ENCODE measurements at regions not wholly inside any gene's neighbourhood (a gene's known extent, or its start where the extent isn't known, plus 50 kb on each side); places are given as distances from the start of the nearest gene placed in this dataset.

DNA sequence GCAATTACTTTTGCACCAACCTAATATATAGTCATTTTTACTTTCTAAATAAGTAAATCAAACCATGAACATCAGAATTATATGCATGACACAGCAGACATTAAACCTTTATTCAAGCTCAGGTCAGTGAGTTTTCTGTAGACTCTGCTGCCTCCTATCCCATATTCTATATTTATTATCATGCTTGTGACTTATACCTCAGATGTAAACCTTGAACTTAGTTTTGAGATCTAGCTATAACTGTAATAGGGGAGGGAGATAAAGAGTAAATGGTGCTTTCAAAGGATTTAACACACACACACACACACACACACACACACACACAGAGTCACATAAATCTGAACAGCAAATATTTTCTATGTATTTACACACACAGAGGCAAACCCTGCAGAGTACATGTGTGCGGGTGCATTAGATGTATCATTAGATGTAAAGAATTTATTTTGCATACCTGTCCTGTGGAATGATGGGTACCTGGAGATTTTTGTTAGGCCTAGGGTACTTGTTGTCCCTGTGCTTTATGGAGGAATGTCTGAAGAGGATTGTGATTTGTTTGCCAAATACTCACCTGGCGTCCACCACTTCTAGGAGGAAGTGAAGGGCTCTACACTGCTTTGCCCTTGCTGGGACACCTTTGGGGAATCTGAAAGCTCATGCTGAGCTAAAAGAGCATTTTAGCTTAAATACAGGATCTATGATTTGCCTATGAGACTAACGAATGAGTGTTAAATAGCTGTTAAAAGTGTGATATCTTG is 521.9 kb downstream of the KLF5 start:
- no peak overlapping the region for H3K4me3 ChIP-seq (replicated peaks; ENCODE audit: low read depth, low read length)
- TF ChIP-seq, protein P1, sequence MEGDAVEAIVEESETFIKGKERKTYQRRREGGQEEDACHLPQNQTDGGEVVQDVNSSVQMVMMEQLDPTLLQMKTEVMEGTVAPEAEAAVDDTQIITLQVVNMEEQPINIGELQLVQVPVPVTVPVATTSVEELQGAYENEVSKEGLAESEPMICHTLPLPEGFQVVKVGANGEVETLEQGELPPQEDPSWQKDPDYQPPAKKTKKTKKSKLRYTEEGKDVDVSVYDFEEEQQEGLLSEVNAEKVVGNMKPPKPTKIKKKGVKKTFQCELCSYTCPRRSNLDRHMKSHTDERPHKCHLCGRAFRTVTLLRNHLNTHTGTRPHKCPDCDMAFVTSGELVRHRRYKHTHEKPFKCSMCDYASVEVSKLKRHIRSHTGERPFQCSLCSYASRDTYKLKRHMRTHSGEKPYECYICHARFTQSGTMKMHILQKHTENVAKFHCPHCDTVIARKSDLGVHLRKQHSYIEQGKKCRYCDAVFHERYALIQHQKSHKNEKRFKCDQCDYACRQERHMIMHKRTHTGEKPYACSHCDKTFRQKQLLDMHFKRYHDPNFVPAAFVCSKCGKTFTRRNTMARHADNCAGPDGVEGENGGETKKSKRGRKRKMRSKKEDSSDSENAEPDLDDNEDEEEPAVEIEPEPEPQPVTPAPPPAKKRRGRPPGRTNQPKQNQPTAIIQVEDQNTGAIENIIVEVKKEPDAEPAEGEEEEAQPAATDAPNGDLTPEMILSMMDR (IDR thresholded peaks at IDR 0.05; ENCODE audit: low read depth, low read length, missing control alignments), result no peak
- DNase-seq (ENCODE audit: extremely low read depth, low read depth), result no peak

DNA sequence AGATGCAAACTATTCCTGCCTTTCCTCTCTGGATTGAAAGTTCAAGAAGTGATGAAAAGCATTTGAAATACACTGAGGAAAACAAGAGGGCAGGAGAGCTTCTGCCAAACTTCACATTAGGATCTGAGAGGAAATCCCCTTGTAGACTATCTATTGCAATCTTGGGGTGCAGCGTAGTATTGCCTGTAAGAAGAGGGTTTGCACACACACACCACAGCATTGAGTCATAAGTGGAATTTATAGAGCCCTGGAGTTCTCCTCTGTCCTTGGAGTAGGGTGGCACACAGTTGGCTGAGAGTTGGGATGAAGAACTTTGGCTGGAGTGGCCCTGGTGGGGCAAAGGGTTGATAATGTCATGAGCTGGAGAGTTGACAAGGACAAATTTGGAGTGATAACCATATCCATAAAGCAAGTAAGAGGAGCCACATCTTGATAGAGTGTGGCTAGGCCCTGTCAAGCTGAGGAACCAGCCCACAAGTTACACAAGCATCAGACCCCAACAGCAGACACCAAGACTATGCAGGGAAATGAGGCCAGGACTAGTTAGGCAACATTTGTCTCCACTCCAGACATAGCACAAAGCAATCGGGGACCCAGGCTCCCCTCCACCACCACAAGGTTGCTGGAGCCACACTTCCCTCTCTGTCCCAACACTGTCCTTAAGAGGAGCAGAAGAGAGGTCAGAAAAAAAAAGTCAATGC is 520.9 kb downstream of the KLF5 start:
- no peak overlapping the region for H3K4me3 ChIP-seq (replicated peaks; ENCODE audit: low read depth, low read length)
- TF ChIP-seq, protein P1 (IDR thresholded peaks at IDR 0.05; ENCODE audit: low read depth, low read length, missing control alignments), result no peak
- no peak for DNase-seq (ENCODE audit: extremely low read depth, low read depth)

DNA sequence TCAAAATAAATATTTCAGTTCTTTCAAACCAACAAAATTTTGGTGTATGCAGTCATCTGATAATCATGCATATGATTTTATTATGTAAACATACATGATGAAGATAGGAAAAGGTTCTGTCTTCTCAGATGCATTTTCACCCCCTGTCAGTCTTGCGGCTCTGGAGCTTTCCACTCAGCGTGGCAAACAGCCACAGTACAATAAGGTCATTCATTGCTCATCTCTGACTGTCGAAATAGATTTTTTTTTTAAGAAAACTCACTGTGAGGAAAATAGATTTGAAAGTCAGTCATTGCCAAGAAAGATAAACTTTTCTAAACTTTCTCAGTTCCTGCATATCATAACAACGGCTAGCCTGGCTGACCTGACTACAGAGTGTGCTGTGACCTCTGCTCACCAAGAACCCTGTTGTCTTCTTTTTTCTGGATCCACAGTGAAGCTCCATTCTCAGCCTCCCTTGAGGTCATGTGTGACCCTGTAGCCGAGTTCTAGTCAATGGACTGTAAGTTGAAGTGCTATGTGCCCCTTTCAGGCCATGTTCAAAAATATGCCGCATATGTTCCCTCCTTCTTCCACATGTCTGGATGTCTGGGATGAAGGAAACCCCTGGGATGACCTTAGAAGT is 519.6 kb downstream of the KLF5 start:
- H3K4me3 ChIP-seq (replicated peaks; ENCODE audit: low read depth, low read length), result no peak overlapping the region
- no peak for DNase-seq (ENCODE audit: extremely low read depth, low read depth)
- TF ChIP-seq, protein P1 (IDR thresholded peaks at IDR 0.05; ENCODE audit: low read depth, low read length, missing control alignments), result no peak

DNA sequence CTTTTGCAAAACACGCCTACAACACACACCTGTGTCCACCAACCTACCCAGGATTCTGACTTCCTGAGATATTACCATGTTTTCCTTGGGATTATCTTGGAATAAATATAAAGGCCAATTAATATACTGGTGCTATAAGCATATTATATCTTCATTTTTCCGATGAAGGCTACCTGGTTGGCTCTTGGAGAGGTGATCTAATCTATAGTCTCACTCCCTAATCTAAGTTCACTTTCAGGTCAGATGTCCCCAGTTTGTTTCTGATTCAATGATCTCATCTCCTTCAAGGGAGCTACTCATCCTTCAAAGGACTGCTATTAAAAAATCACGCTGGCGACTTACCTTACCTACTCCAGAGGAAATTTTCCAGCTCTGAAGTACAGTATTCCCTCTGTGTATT is 517.5 kb downstream of the KLF5 start:
- no peak for DNase-seq (ENCODE audit: extremely low read depth, low read depth)
- TF ChIP-seq, protein P1 (IDR thresholded peaks at IDR 0.05; ENCODE audit: low read depth, low read length, missing control alignments), result no peak
- no peak overlapping the region for H3K4me3 ChIP-seq (replicated peaks; ENCODE audit: low read depth, low read length)

DNA sequence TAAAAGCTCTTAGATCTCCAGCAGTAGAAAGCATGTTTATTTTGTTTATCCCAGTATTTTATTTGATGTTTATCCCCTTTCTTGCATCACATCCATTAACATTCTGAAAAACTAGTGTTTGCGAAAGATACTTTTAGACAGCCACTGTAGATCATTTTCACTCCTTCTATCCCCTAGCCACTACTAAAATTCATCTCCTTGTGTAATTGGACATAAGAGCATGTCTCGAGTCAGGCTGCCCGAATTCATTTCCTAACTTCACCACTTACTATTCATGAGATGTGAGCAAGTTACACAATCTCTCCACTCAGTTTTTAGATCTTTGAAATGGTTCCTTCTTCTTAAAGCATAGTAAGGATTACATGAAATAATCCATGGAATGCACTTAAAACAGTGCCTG is 514.0 kb downstream of the KLF5 start:
- H3K4me3 ChIP-seq (replicated peaks; ENCODE audit: low read depth, low read length), result no peak overlapping the region
- TF ChIP-seq, protein P1 (IDR thresholded peaks at IDR 0.05; ENCODE audit: low read depth, low read length, missing control alignments), result no peak
- DNase-seq (ENCODE audit: extremely low read depth, low read depth), result no peak

DNA sequence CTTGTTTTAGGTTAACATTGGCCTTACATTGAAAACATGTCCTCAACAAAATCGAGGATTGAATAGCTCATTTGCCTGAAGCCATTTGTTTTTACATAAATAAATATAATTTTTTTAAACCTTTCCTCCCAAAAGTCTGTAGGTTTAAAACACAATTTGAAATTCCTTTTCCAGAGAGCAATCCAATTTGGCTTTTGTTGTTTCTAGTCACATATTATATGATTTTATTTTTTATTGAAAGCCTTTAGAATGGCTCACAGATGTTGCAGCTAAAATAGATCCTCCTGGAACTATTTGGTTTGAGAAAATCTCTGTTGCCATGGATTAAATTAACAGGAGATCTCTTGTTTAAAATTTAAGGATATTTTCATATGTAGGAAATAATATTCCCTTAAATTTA is 512.6 kb downstream of the KLF5 start:
- DNase-seq (ENCODE audit: extremely low read depth, low read depth), result no peak
- H3K4me3 ChIP-seq (replicated peaks; ENCODE audit: low read depth, low read length), result no peak overlapping the region
- TF ChIP-seq, protein P1 (IDR thresholded peaks at IDR 0.05; ENCODE audit: low read depth, low read length, missing control alignments), result no peak

Measured in HFF-Myc (cell line).